ENCODE measurements at regions not wholly inside any gene's neighbourhood (a gene's known extent, or its start where the extent isn't known, plus 50 kb on each side); places are given as distances from the start of the nearest gene placed in this dataset.

- Histone ChIP-seq H3K27me3 (replicated peaks in 1 of 7) (no peaks in the 10 kb centered on the region), H3K9me3 (peaks cover 0 to 22% (median 8%) of the 10 kb centered on the region in 8 donors), H3K4me1 (no peaks in the 10 kb centered on the region), H3K27ac (no peak overlapping the region), H3K4me3 (no peak overlapping the region), H3K36me3 (no peaks in the 10 kb centered on the region)
- intact Hi-C loops (cut with DNase I; ENCODE audit: low total_unique reads) = no loop called here
- 76 to 90% (median 76%) methylated on average over 6 of the region's 6 CpGs for WGBS, 5 donors
- no peak for DNase-seq
- TF ChIP-seq POLR2A (IDR thresholded peaks at IDR 0.05) (no peak), CTCF (IDR thresholded peaks at IDR 0.05 in 8 of 11, conservative IDR thresholded peaks at IDR 0.05 in 3 of 11) (no peak), POLR2AphosphoS5 (IDR thresholded peaks at IDR 0.05) (no peak)
These were observed 186.3 kb upstream of the MME start for GRCh38 chr3:154893813-154894212.

- no peaks in the 10 kb centered on the region for H3K36me3 ChIP-seq
- H3K9me3 ChIP-seq = peaks cover 0 to 19% (median 9%) of the 10 kb centered on the region in 8 donors
- no peak for TF ChIP-seq POLR2A (IDR thresholded peaks at IDR 0.05)
- no peak for TF ChIP-seq POLR2AphosphoS5 (IDR thresholded peaks at IDR 0.05)
- TF ChIP-seq CTCF (IDR thresholded peaks at IDR 0.05 in 8 of 11, conservative IDR thresholded peaks at IDR 0.05 in 3 of 11) = no peak
- no peaks in the 10 kb centered on the region for H3K4me1 ChIP-seq
- intact Hi-C loops (cut with DNase I; ENCODE audit: low total_unique reads) = no loop called here
- no peak overlapping the region for H3K4me3 ChIP-seq
- H3K27me3 ChIP-seq (replicated peaks in 1 of 7) = no peaks in the 10 kb centered on the region
- WGBS, 5 donors = 94 to 100% (median 97%) methylated on average over 3 to 36 of the region's 36 CpGs
- no peak overlapping the region for H3K27ac ChIP-seq
- peak; percentile 67 for DNase-seq
These were observed 190.9 kb upstream of the MME start for GRCh38 chr3:154889227-154889634.

- Histone ChIP-seq H3K36me3 (no peaks in the 10 kb centered on the region), H3K27ac (no peak overlapping the region), H3K9me3 (peaks cover 0 to 19% (median 11%) of the 10 kb centered on the region in 8 donors), H3K4me1 (no peaks in the 10 kb centered on the region), H3K4me3 (no peak overlapping the region), H3K27me3 (replicated peaks in 1 of 7) (no peaks in the 10 kb centered on the region)
- no peak for TF ChIP-seq POLR2A (IDR thresholded peaks at IDR 0.05)
- no peak for TF ChIP-seq POLR2AphosphoS5 (IDR thresholded peaks at IDR 0.05)
- no peak for TF ChIP-seq CTCF (IDR thresholded peaks at IDR 0.05 in 8 of 11, conservative IDR thresholded peaks at IDR 0.05 in 3 of 11)
- DNase-seq = no peak
- WGBS, 5 donors = 79 to 91% (median 88%) methylated on average over 3 of the region's 3 CpGs
- intact Hi-C loops (cut with DNase I; ENCODE audit: low total_unique reads) = no loop called here
These were observed 192.2 kb upstream of the MME start for GRCh38 chr3:154887869-154888268.

DNA sequence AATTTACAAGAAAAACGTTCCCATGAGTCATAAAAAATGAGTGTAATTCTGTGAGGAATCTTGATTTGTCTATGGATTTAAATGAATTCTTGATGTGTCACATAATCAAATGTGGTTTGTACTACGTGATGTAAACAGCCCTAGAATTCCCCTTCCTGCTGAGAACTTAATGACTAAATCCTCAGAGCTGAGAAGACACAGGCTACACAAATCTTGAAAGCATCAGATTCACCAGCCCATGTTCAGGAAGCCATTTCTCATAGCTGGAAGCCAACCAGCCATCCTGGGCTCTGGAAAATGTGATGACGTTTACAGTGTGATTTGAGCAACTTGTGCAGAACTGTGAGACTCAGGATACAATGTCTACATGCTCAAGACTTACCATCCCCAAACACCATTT, 193.7 kb upstream of the MME start:
- Histone ChIP-seq H3K4me3 (no peak overlapping the region), H3K36me3 (no peaks in the 10 kb centered on the region), H3K27ac (no peak overlapping the region), H3K9me3 (peaks cover 0 to 17% (median 11%) of the 10 kb centered on the region in 8 donors), H3K27me3 (replicated peaks in 1 of 7) (no peaks in the 10 kb centered on the region), H3K4me1 (no peaks in the 10 kb centered on the region)
- no peak for DNase-seq
- TF ChIP-seq CTCF (IDR thresholded peaks at IDR 0.05 in 8 of 11, conservative IDR thresholded peaks at IDR 0.05 in 3 of 11) (no peak), POLR2A (IDR thresholded peaks at IDR 0.05) (no peak), POLR2AphosphoS5 (IDR thresholded peaks at IDR 0.05) (no peak)
- intact Hi-C loops (cut with DNase I; ENCODE audit: low total_unique reads) = no loop called here
- WGBS, 5 donors = 52 to 71% (median 67%) methylated on average over 3 of the region's 3 CpGs

All from spleen (tissue), 11 donors.